Dermis microvascular lymphatic vessel endothelial cell (primary cell): ENCODE measurements at regions not wholly inside any gene's neighbourhood (a gene's known extent, or its start where the extent isn't known, plus 50 kb on each side); places are given as distances from the start of the nearest gene placed in this dataset.

Experiments used
- DNase-seq, 2 donors: peaks; one replicate each; pipeline versions ENCODE4 v3.0.0 to v3.0.0-alpha.2; 2010; ENCODE audit warnings: low read depth in 2 of 2

GRCh38 chr5:61951295-61951694 is 354.7 kb upstream of the KIF2A start:
- DNase-seq = no peak

- DNase-seq = no peak
Observed at GRCh38 chr5:61953913-61954312, 352.1 kb upstream of the KIF2A start.

- DNase-seq = peak in 1 of 2 donors; percentile 1
Observed at GRCh38 chr5:61964201-61964600, 341.8 kb upstream of the KIF2A start.

- DNase-seq = no peak
Observed at GRCh38 chr5:61965069-61965468, 340.9 kb upstream of the KIF2A start.

GRCh38 chr5:61965490-61965889 is 340.5 kb upstream of the KIF2A start:
- DNase-seq = no peak

GRCh38 chr5:61966296-61966955 is 339.6 kb upstream of the KIF2A start:
- no peak for DNase-seq

- DNase-seq = no peak
Observed at GRCh38 chr5:61966997-61967396, 339.0 kb upstream of the KIF2A start.

GRCh38 chr5:61967681-61968080 is 338.3 kb upstream of the KIF2A start:
- no peak for DNase-seq

- no peak for DNase-seq
Observed at GRCh38 chr5:61969347-61969746, 336.7 kb upstream of the KIF2A start.

- no peak for DNase-seq
Observed at GRCh38 chr5:61969755-61970154, 336.3 kb upstream of the KIF2A start.

GRCh38 chr5:61970218-61970617 is 335.8 kb upstream of the KIF2A start:
- no peak for DNase-seq

- DNase-seq = no peak
Observed at GRCh38 chr5:61974680-61975079, 331.3 kb upstream of the KIF2A start.

- no peak for DNase-seq
Observed at GRCh38 chr5:61981886-61982285, 324.1 kb upstream of the KIF2A start.

GRCh38 chr5:61991430-61991829 is 314.6 kb upstream of the KIF2A start:
- no peak for DNase-seq

- no peak for DNase-seq
Observed at GRCh38 chr5:61991866-61992265, 314.1 kb upstream of the KIF2A start.

GRCh38 chr5:61993295-61993927 is 312.6 kb upstream of the KIF2A start:
- DNase-seq = no peak

- DNase-seq = no peak
Observed at GRCh38 chr5:61994171-61994570, 311.8 kb upstream of the KIF2A start.

- no peak for DNase-seq
Observed at GRCh38 chr5:61995486-61995885, 310.5 kb upstream of the KIF2A start.

GRCh38 chr5:61999371-61999770 is 306.6 kb upstream of the KIF2A start:
- no peak for DNase-seq

GRCh38 chr5:62000646-62001045 is 305.4 kb upstream of the KIF2A start:
- DNase-seq = no peak

- DNase-seq = no peak
Observed at GRCh38 chr5:62001640-62002039, 304.4 kb upstream of the KIF2A start.

GRCh38 chr5:62002436-62002835 is 303.6 kb upstream of the KIF2A start:
- no peak for DNase-seq

- DNase-seq = no peak
Observed at GRCh38 chr5:62005551-62005950, 300.5 kb upstream of the KIF2A start.

GRCh38 chr5:62007457-62007856 is 298.5 kb upstream of the KIF2A start:
- no peak for DNase-seq
